Fibroblast of lung (primary cell): ENCODE measurements at regions not wholly inside any gene's neighbourhood (a gene's known extent, or its start where the extent isn't known, plus 50 kb on each side); places are given as distances from the start of the nearest gene placed in this dataset.

Source experiments
- EZH2 ChIP-seq: IDR thresholded peaks from 2 replicates; pipeline ENCODE4 v1.5.1; 2012; ENCODE audit warnings: low read length, control low read depth, mild to moderate bottlenecking; ENCODE audit errors: missing control alignments
- TF ChIP-seq, protein P1 (sequence below), 2 donors: IDR thresholded peaks in 1 of 2; conservative IDR thresholded peaks in 1 of 2; 1 replicate in 1 of 2; 2 replicates in 1 of 2; pipeline ENCODE4 v1.5.1; 2011 to 2012; ENCODE audit warnings: low read length in 2 of 2, control low read depth in 1 of 2, inconsistent platforms in 1 of 2, low read depth in 1 of 2, mild to moderate bottlenecking in 1 of 2

DNA sequence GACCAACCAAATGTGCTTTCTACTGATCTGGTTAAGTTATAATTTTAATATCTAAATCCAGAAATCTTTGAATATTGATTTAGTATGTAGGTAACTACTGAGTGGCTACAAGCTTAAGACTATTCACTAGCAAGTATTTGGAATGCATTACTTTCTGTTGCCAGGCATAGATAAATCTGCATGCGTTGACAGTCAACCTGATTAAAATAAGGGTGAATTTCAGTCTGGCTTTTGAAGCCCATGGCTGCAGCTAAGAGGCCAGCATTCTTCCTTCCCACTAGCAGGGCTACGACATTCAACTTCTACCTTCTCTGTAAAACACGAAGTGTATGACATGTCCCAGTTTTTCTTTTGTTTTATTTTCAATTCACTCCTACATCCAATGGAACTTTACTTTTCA lies 340.6 kb downstream of the EPHA4 start:
- TF ChIP-seq, protein P1, sequence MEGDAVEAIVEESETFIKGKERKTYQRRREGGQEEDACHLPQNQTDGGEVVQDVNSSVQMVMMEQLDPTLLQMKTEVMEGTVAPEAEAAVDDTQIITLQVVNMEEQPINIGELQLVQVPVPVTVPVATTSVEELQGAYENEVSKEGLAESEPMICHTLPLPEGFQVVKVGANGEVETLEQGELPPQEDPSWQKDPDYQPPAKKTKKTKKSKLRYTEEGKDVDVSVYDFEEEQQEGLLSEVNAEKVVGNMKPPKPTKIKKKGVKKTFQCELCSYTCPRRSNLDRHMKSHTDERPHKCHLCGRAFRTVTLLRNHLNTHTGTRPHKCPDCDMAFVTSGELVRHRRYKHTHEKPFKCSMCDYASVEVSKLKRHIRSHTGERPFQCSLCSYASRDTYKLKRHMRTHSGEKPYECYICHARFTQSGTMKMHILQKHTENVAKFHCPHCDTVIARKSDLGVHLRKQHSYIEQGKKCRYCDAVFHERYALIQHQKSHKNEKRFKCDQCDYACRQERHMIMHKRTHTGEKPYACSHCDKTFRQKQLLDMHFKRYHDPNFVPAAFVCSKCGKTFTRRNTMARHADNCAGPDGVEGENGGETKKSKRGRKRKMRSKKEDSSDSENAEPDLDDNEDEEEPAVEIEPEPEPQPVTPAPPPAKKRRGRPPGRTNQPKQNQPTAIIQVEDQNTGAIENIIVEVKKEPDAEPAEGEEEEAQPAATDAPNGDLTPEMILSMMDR (conservative IDR thresholded peaks at IDR 0.05 in 1 of 2, IDR thresholded peaks at IDR 0.05 in 1 of 2; ENCODE audit: low read depth in 1 of 2, low read length in 2 of 2): no peak
- TF ChIP-seq EZH2: no peak
